ENCODE measurements at regions not wholly inside any gene's neighbourhood (a gene's known extent, or its start where the extent isn't known, plus 50 kb on each side); places are given as distances from the start of the nearest gene placed in this dataset.

GRCh38 chr5:125261505-125262250, 515.2 kb upstream of the ZNF608 start:
- H3K27ac ChIP-seq (ENCODE audit: low read depth, low read length): no peak overlapping the region
- H2BK5ac ChIP-seq (ENCODE audit: low read depth, low read length, poor library complexity): no peak overlapping the region
- no peaks in the 10 kb centered on the region for H3K36me3 ChIP-seq (ENCODE audit: control insufficient read depth in 1 of 2, insufficient read depth in 2 of 2, low read length in 2 of 2)
- H3K4me2 ChIP-seq (ENCODE audit: low read length): no peak overlapping the region
- H2BK12ac ChIP-seq (ENCODE audit: low read length): no peak overlapping the region
- no peak overlapping the region for H3K9ac ChIP-seq (ENCODE audit: low read length)
- no peak overlapping the region for H4K91ac ChIP-seq (ENCODE audit: low read depth, low read length)
- no peak overlapping the region for H4K12ac ChIP-seq (ENCODE audit: low read depth, low read length)
- H4K8ac ChIP-seq (ENCODE audit: low read depth, low read length): no peak overlapping the region
- no peak overlapping the region for H3K4me3 ChIP-seq (ENCODE audit: low read depth, low read length)
- H3K23ac ChIP-seq (ENCODE audit: low read length): no peak overlapping the region
- no peak overlapping the region for H2BK120ac ChIP-seq (ENCODE audit: insufficient read depth, low read length, poor library complexity)
- H3K14ac ChIP-seq (ENCODE audit: low read length): no peak overlapping the region
- no peaks in the 10 kb centered on the region for H3K79me1 ChIP-seq (ENCODE audit: low read length)
- H3K18ac ChIP-seq (ENCODE audit: low read length): no peak overlapping the region
- H3K4me1 ChIP-seq (ENCODE audit: control insufficient read depth in 1 of 2, insufficient read depth in 2 of 2, low read length in 2 of 2): no peaks in the 10 kb centered on the region
- no peak for DNase-seq
- H2AFZ ChIP-seq (ENCODE audit: insufficient read depth, low read length, poor library complexity): no peak overlapping the region
- H3K27me3 ChIP-seq (ENCODE audit: insufficient read depth, low read length): no peaks in the 10 kb centered on the region
- no peak overlapping the region for H2AK5ac ChIP-seq (ENCODE audit: low read length)
- H3K9me3 ChIP-seq (ENCODE audit: insufficient read depth, low read depth, low read length): no peaks in the 10 kb centered on the region
- WGBS (ENCODE audit: extremely low coverage, insufficient coverage, insufficient read length): no CpG with 5 or more reads among the region's 2 CpGs
- no peak overlapping the region for H3K4ac ChIP-seq (ENCODE audit: low read depth, low read length)
- H3K79me2 ChIP-seq (ENCODE audit: control insufficient read depth, insufficient read depth, low read length, poor library complexity): no peaks in the 10 kb centered on the region

- H3K79me1 ChIP-seq (ENCODE audit: low read length): no peaks in the 10 kb centered on the region
- H3K4ac ChIP-seq (ENCODE audit: low read depth, low read length): no peak overlapping the region
- no peak overlapping the region for H3K4me2 ChIP-seq (ENCODE audit: low read length)
- H3K27me3 ChIP-seq (ENCODE audit: insufficient read depth, low read length): no peaks in the 10 kb centered on the region
- H2BK120ac ChIP-seq (ENCODE audit: insufficient read depth, low read length, poor library complexity): no peak overlapping the region
- no peak overlapping the region for H2AK5ac ChIP-seq (ENCODE audit: low read length)
- H3K27ac ChIP-seq (ENCODE audit: low read depth, low read length): no peak overlapping the region
- no CpG with 5 or more reads among the region's 4 CpGs for WGBS (ENCODE audit: extremely low coverage, insufficient coverage, insufficient read length)
- H3K36me3 ChIP-seq (ENCODE audit: control insufficient read depth in 1 of 2, insufficient read depth in 2 of 2, low read length in 2 of 2): no peaks in the 10 kb centered on the region
- H3K4me3 ChIP-seq (ENCODE audit: low read depth, low read length): no peak overlapping the region
- H3K18ac ChIP-seq (ENCODE audit: low read length): no peak overlapping the region
- no peak overlapping the region for H4K8ac ChIP-seq (ENCODE audit: low read depth, low read length)
- H4K12ac ChIP-seq (ENCODE audit: low read depth, low read length): no peak overlapping the region
- H3K9ac ChIP-seq (ENCODE audit: low read length): no peak overlapping the region
- H2BK12ac ChIP-seq (ENCODE audit: low read length): no peak overlapping the region
- no peaks in the 10 kb centered on the region for H3K79me2 ChIP-seq (ENCODE audit: control insufficient read depth, insufficient read depth, low read length, poor library complexity)
- DNase-seq: no peak
- no peak overlapping the region for H2AFZ ChIP-seq (ENCODE audit: insufficient read depth, low read length, poor library complexity)
- no peak overlapping the region for H4K91ac ChIP-seq (ENCODE audit: low read depth, low read length)
- H3K23ac ChIP-seq (ENCODE audit: low read length): no peak overlapping the region
- no peaks in the 10 kb centered on the region for H3K9me3 ChIP-seq (ENCODE audit: insufficient read depth, low read depth, low read length)
- no peaks in the 10 kb centered on the region for H3K4me1 ChIP-seq (ENCODE audit: control insufficient read depth in 1 of 2, insufficient read depth in 2 of 2, low read length in 2 of 2)
- H2BK5ac ChIP-seq (ENCODE audit: low read depth, low read length, poor library complexity): no peak overlapping the region
- no peak overlapping the region for H3K14ac ChIP-seq (ENCODE audit: low read length)
Measured at GRCh38 chr5:125262782-125263181, 516.3 kb upstream of the ZNF608 start.

GRCh38 chr5:125263356-125263755, 516.9 kb upstream of the ZNF608 start:
- Histone ChIP-seq H3K4me1 (ENCODE audit: control insufficient read depth in 1 of 2, insufficient read depth in 2 of 2, low read length in 2 of 2) (no peaks in the 10 kb centered on the region), H3K9me3 (ENCODE audit: insufficient read depth, low read depth, low read length) (no peaks in the 10 kb centered on the region), H2BK120ac (ENCODE audit: insufficient read depth, low read length, poor library complexity) (no peak overlapping the region), H2AK5ac (ENCODE audit: low read length) (no peak overlapping the region), H2BK12ac (ENCODE audit: low read length) (no peak overlapping the region), H4K12ac (ENCODE audit: low read depth, low read length) (no peak overlapping the region), H3K14ac (ENCODE audit: low read length) (no peak overlapping the region), H3K4ac (ENCODE audit: low read depth, low read length) (no peak overlapping the region), H4K8ac (ENCODE audit: low read depth, low read length) (no peak overlapping the region), H3K4me2 (ENCODE audit: low read length) (no peak overlapping the region), H2BK5ac (ENCODE audit: low read depth, low read length, poor library complexity) (no peak overlapping the region), H3K9ac (ENCODE audit: low read length) (no peak overlapping the region), H3K23ac (ENCODE audit: low read length) (no peak overlapping the region), H3K18ac (ENCODE audit: low read length) (no peak overlapping the region), H3K36me3 (ENCODE audit: control insufficient read depth in 1 of 2, insufficient read depth in 2 of 2, low read length in 2 of 2) (no peaks in the 10 kb centered on the region), H3K27ac (ENCODE audit: low read depth, low read length) (no peak overlapping the region), H3K27me3 (ENCODE audit: insufficient read depth, low read length) (no peaks in the 10 kb centered on the region), H3K79me2 (ENCODE audit: control insufficient read depth, insufficient read depth, low read length, poor library complexity) (no peaks in the 10 kb centered on the region), H2AFZ (ENCODE audit: insufficient read depth, low read length, poor library complexity) (no peak overlapping the region), H4K91ac (ENCODE audit: low read depth, low read length) (no peak overlapping the region), H3K4me3 (ENCODE audit: low read depth, low read length) (no peak overlapping the region), H3K79me1 (ENCODE audit: low read length) (no peaks in the 10 kb centered on the region)
- peak in 1 of 2 donors; percentile 0 for DNase-seq
- WGBS (ENCODE audit: extremely low coverage, insufficient coverage, insufficient read length): no CpG with 5 or more reads among the region's 1 CpG

GRCh38 chr5:125266106-125266505, 519.7 kb upstream of the ZNF608 start:
- Histone ChIP-seq H3K4me2 (ENCODE audit: low read length) (no peak overlapping the region), H3K18ac (ENCODE audit: low read length) (no peak overlapping the region), H3K4me3 (ENCODE audit: low read depth, low read length) (no peak overlapping the region), H3K14ac (ENCODE audit: low read length) (no peak overlapping the region), H3K9ac (ENCODE audit: low read length) (no peak overlapping the region), H3K79me1 (ENCODE audit: low read length) (no peaks in the 10 kb centered on the region), H3K4ac (ENCODE audit: low read depth, low read length) (no peak overlapping the region), H4K8ac (ENCODE audit: low read depth, low read length) (no peak overlapping the region), H2AFZ (ENCODE audit: insufficient read depth, low read length, poor library complexity) (no peak overlapping the region), H4K12ac (ENCODE audit: low read depth, low read length) (no peak overlapping the region), H2BK5ac (ENCODE audit: low read depth, low read length, poor library complexity) (no peak overlapping the region), H2BK120ac (ENCODE audit: insufficient read depth, low read length, poor library complexity) (no peak overlapping the region), H3K36me3 (ENCODE audit: control insufficient read depth in 1 of 2, insufficient read depth in 2 of 2, low read length in 2 of 2) (no peaks in the 10 kb centered on the region), H4K91ac (ENCODE audit: low read depth, low read length) (no peak overlapping the region), H3K4me1 (ENCODE audit: control insufficient read depth in 1 of 2, insufficient read depth in 2 of 2, low read length in 2 of 2) (peaks cover 0 to 7% of the 10 kb centered on the region in 2 experiments), H3K9me3 (ENCODE audit: insufficient read depth, low read depth, low read length) (no peaks in the 10 kb centered on the region), H2AK5ac (ENCODE audit: low read length) (no peak overlapping the region), H3K27ac (ENCODE audit: low read depth, low read length) (no peak overlapping the region), H3K27me3 (ENCODE audit: insufficient read depth, low read length) (no peaks in the 10 kb centered on the region), H3K23ac (ENCODE audit: low read length) (no peak overlapping the region), H2BK12ac (ENCODE audit: low read length) (no peak overlapping the region), H3K79me2 (ENCODE audit: control insufficient read depth, insufficient read depth, low read length, poor library complexity) (no peaks in the 10 kb centered on the region)
- DNase-seq: no peak
- no CpG with 5 or more reads among the region's 2 CpGs for WGBS (ENCODE audit: extremely low coverage, insufficient coverage, insufficient read length)
